HL-60 (cell line): ENCODE measurements at regions not wholly inside any gene's neighbourhood (a gene's known extent, or its start where the extent isn't known, plus 50 kb on each side); places are given as distances from the start of the nearest gene placed in this dataset.
"Not testable (repeated sequence)": the region's sequence is repeated elsewhere in the genome, so short reads cannot be mapped to it uniquely, and the experiment has no call there.

Experiments used
- GABPA ChIP-seq: IDR thresholded peaks from 2 replicates; pipeline ENCODE4 v1.6.1; 2012; ENCODE audit warnings: low read depth
- POLR2AphosphoS5 ChIP-seq: IDR thresholded peaks from 2 replicates; pipeline ENCODE4 v1.6.1; 2012; ENCODE audit warnings: low read depth
- SPI1 ChIP-seq: IDR thresholded peaks from 2 replicates; pipeline ENCODE4 v1.6.1; 2012; ENCODE audit warnings: low read depth, mild to moderate bottlenecking, borderline replicate concordance
- TF ChIP-seq, protein P1 (sequence below): IDR thresholded peaks from one replicate; pipeline ENCODE4 v1.5.1; 2011; ENCODE audit warnings: low read length, control low read depth, inconsistent platforms; ENCODE audit not compliant: insufficient read depth
- TF ChIP-seq, protein P2 (sequence below): IDR thresholded peaks from 2 replicates; pipeline ENCODE4 v1.6.1; 2012; ENCODE audit warnings: low read depth; ENCODE audit not compliant: insufficient replicate concordance

DNA sequence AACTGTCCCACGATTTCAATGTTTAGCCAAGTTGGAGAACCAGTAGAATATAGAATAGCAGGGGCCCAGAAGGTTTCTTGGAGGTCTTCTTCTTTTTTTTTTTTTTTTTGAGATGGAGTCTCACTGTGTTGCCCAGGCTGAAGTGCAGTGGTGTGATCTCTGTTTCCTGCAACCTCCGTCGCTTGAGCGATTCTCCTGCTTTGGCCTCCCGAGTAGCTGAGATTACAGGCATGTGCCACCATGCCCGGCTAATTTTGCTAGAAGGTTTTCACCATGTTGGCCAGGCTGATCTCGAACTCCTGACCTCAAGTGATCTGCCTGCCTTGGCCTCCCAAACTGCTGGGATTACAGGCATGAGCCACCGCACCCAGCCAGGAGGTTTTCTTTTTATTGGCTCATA is 84.3 kb downstream of the MYCN start:
- TF ChIP-seq, protein P1, sequence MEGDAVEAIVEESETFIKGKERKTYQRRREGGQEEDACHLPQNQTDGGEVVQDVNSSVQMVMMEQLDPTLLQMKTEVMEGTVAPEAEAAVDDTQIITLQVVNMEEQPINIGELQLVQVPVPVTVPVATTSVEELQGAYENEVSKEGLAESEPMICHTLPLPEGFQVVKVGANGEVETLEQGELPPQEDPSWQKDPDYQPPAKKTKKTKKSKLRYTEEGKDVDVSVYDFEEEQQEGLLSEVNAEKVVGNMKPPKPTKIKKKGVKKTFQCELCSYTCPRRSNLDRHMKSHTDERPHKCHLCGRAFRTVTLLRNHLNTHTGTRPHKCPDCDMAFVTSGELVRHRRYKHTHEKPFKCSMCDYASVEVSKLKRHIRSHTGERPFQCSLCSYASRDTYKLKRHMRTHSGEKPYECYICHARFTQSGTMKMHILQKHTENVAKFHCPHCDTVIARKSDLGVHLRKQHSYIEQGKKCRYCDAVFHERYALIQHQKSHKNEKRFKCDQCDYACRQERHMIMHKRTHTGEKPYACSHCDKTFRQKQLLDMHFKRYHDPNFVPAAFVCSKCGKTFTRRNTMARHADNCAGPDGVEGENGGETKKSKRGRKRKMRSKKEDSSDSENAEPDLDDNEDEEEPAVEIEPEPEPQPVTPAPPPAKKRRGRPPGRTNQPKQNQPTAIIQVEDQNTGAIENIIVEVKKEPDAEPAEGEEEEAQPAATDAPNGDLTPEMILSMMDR, result not testable (repeated sequence)
- TF ChIP-seq POLR2AphosphoS5, GABPA, SPI1: not testable (repeated sequence)
- TF ChIP-seq, protein P2, sequence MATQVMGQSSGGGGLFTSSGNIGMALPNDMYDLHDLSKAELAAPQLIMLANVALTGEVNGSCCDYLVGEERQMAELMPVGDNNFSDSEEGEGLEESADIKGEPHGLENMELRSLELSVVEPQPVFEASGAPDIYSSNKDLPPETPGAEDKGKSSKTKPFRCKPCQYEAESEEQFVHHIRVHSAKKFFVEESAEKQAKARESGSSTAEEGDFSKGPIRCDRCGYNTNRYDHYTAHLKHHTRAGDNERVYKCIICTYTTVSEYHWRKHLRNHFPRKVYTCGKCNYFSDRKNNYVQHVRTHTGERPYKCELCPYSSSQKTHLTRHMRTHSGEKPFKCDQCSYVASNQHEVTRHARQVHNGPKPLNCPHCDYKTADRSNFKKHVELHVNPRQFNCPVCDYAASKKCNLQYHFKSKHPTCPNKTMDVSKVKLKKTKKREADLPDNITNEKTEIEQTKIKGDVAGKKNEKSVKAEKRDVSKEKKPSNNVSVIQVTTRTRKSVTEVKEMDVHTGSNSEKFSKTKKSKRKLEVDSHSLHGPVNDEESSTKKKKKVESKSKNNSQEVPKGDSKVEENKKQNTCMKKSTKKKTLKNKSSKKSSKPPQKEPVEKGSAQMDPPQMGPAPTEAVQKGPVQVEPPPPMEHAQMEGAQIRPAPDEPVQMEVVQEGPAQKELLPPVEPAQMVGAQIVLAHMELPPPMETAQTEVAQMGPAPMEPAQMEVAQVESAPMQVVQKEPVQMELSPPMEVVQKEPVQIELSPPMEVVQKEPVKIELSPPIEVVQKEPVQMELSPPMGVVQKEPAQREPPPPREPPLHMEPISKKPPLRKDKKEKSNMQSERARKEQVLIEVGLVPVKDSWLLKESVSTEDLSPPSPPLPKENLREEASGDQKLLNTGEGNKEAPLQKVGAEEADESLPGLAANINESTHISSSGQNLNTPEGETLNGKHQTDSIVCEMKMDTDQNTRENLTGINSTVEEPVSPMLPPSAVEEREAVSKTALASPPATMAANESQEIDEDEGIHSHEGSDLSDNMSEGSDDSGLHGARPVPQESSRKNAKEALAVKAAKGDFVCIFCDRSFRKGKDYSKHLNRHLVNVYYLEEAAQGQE, result not testable (repeated sequence)
